ENCODE measurements at regions not wholly inside any gene's neighbourhood (a gene's known extent, or its start where the extent isn't known, plus 50 kb on each side); places are given as distances from the start of the nearest gene placed in this dataset.

DNA sequence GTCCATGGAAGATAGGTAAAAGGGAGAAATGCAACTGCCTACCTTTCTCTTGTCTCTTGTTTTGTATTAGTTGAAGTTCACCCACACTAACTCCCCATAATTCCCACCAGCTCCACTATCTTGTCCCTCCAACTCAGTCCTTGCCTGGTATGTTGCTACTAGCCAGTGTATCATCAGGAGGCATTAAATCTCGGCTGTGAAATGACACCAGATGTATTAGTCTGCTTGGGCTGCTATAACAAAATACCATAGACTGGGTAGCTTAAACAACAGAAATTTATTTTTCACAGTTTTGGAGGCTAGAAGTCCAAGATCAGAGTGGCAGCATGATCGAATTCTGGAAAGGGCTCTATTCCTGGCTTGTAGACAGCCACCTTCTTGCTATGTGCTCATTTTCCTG is 102.3 kb upstream of the WDR72 start:
- TF ChIP-seq, protein P1, sequence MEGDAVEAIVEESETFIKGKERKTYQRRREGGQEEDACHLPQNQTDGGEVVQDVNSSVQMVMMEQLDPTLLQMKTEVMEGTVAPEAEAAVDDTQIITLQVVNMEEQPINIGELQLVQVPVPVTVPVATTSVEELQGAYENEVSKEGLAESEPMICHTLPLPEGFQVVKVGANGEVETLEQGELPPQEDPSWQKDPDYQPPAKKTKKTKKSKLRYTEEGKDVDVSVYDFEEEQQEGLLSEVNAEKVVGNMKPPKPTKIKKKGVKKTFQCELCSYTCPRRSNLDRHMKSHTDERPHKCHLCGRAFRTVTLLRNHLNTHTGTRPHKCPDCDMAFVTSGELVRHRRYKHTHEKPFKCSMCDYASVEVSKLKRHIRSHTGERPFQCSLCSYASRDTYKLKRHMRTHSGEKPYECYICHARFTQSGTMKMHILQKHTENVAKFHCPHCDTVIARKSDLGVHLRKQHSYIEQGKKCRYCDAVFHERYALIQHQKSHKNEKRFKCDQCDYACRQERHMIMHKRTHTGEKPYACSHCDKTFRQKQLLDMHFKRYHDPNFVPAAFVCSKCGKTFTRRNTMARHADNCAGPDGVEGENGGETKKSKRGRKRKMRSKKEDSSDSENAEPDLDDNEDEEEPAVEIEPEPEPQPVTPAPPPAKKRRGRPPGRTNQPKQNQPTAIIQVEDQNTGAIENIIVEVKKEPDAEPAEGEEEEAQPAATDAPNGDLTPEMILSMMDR (IDR thresholded peaks at IDR 0.05): no peak
- no peak for TF ChIP-seq HMGA2 (CRISPR knock-in tag; IDR thresholded peaks at IDR 0.05)
- TF ChIP-seq NFYB (CRISPR knock-in tag; conservative IDR thresholded peaks at IDR 0.05; ENCODE audit: low read depth): no peak
- TF ChIP-seq, protein P2, sequence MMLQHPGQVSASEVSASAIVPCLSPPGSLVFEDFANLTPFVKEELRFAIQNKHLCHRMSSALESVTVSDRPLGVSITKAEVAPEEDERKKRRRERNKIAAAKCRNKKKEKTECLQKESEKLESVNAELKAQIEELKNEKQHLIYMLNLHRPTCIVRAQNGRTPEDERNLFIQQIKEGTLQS (CRISPR knock-in tag; conservative IDR thresholded peaks at IDR 0.05): no peak
- TF ChIP-seq ELF4 (CRISPR knock-in tag; IDR thresholded peaks at IDR 0.05; ENCODE audit: low read depth): no peak
- no peak for TF ChIP-seq CREB1 (CRISPR knock-in tag; IDR thresholded peaks at IDR 0.05)
- no peak for TF ChIP-seq JUN (CRISPR knock-in tag; IDR thresholded peaks at IDR 0.05)

Data from WTC11 (cell line).